IMR-90 (cell line): ENCODE measurements at regions not wholly inside any gene's neighbourhood (a gene's known extent, or its start where the extent isn't known, plus 50 kb on each side); places are given as distances from the start of the nearest gene placed in this dataset.

Experiments
- CTCF ChIP-seq: conservative IDR thresholded peaks from 2 replicates; pipeline ENCODE4 v1.5.1; 2012; ENCODE audit warnings: mild to moderate bottlenecking, low read depth, low read length, improper control_type of control experiment
- NFE2L2 ChIP-seq: fragments of 150-350 bp; IDR thresholded peaks from 2 replicates; pipeline ENCODE4 v1.6.1; 2016; ENCODE audit warnings: low read depth, mild to moderate bottlenecking, low read length
- POLR2A ChIP-seq: IDR thresholded peaks from 2 replicates; pipeline ENCODE4 v1.6.1; 2012; ENCODE audit warnings: mild to moderate bottlenecking, low read depth, low read length
- RAD21 ChIP-seq: IDR thresholded peaks from 2 replicates; pipeline ENCODE4 v1.6.1; 2012; ENCODE audit warnings: low read length, improper control_type of control experiment

- TF ChIP-seq RAD21 (no peak), CTCF (peak; percentile 23; the same call in 1 of the 2 replicates), POLR2A (no peak), NFE2L2 (no peak)
Measured at GRCh38 chr14:106094654-106095189, 568.3 kb downstream of the TMEM121 start.
